GM18511 (cell line): ENCODE measurements at regions not wholly inside any gene's neighbourhood (a gene's known extent, or its start where the extent isn't known, plus 50 kb on each side); places are given as distances from the start of the nearest gene placed in this dataset.

Source experiments
- ATAC-seq: cut with Tn5 transposase; IDR thresholded peaks from one replicate; pipeline ENCODE4 v1.9.1; 2021; ENCODE audit warnings: mild to moderate bottlenecking, moderate library complexity; ENCODE audit not compliant: unreplicated experiment

DNA sequence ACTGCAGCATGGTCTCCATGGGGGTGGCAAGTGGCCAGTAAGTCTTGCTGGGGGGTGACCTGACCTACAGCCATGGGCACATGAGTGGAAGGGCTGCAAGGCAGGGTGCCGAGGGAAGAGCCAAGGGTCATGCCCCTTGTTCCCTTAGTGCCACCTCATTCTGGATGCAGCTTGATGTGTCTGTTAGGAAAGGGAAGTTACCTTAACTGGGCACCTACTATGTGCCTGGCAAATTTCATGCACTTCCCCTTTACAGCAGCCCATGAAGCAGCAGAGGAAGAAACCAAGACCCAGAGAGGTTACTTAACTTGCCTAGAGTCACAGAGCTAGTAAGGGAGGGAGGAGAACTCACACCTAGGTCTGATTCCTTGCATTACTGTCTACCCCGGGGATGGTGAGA is 174.0 kb downstream of the MRPL14 start:
- no peak for ATAC-seq

DNA sequence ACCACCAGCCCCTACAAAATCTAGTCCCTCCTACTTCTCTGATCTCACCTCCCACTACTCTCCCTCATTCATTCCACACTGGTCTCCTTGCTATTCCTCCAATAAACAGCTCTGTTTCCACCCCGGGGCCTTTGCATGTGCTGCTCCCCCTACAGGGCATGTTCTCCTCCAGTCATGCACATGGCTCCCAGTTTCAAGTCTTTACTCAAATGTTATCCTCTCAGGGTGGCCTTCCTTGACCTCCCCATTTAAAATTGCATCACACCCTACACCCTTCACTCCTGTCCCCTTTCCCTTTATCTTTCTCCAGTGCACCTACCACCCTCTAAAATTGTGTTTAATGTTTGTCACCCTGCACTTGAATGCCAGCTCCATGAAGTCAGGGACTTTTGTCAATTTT is 174.5 kb downstream of the MRPL14 start:
- ATAC-seq = no peak

DNA sequence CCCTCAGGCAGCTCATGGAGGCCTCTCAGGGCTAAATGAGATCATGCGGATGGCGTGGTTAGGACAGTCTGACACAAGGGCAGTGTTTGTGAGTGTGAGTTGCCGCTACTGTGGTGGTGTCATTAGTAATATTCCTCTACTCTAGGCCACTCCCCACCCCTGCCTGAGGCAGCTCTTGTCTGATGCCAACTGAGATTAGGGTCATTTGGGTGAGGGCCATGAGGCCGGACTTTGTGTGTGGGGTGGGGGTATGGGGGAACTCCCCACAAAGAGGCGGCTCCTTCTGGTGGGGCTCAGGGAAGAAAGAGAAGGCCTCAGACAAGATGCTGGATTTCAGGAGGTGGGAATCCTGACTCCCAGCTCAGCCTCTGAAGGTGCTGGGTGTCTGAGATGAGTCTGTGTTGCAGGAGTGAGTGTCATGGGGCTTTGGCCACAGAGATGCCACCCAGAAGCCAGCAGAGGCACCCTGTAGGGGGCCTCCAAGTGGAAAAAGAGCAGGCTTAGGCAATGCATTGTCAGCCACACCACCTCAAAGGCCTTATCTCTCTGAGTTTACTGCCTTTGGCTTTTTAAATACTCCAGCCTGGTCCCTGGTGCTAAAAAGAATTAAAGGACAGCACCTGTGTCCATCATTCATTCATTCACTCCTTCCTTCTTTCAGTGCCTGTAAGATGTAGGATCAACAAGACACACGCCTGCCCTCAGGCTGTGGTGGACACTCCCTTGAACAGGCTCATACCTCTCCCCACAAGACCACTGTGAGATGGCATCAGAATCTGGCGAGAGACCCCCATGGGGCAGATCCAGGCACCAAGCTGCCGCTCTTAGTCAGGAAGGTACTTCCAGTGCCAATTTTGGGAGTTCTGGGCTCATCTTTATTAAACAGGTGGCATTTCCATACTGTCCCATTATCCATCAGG is 175.2 kb downstream of the MRPL14 start:
- ATAC-seq = no peak

DNA sequence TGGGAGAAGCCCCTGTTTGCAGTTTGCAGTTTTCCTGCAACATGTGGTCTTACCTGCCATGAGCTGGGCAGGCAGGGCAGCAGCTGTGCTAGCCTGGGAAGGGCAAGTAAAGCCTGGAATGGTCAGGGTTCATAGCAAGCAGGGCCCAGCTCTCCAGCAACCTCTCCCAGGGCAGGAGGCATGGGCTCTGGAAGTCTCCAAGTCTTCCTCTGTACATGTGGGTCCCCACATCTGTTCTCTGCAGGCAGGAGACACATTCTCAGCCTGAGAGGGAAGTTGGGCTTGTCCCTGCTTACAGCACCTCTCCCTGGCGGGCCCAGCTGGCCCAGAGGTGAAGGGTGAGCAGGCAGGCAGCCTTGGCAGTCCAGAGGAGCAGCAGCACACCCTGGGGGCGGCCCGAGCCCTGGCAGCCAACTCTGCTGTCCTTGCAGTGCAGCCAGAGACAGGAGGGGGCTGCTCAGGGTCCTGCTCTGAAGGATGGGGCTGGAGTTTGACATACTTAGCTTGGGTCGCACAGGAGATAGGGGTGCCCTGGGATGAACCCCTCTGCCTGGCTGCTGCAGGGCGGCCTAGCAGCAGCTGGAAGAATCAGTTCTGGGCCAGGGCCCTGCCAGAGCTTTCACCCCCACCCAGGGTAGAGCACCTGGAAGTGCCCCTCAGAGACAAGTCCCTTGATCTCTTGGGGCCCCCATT is 176.0 kb downstream of the MRPL14 start:
- no peak for ATAC-seq

DNA sequence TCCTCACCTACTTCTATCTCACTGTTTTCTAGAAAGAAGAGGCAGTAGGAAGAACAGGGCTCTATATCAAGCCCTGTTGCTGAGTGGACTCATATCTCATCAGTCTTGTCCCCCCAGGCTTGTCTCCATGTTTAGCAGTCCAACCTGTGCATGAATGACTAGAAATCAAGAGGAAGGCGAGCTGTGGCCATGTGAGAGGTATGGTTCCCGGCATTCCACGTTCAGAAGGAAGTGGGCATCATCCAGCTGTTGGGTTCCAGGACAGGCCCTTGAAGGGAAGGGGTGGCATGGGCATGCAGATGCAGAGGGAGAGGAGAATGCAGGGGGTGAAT is 176.6 kb downstream of the MRPL14 start:
- no peak for ATAC-seq

DNA sequence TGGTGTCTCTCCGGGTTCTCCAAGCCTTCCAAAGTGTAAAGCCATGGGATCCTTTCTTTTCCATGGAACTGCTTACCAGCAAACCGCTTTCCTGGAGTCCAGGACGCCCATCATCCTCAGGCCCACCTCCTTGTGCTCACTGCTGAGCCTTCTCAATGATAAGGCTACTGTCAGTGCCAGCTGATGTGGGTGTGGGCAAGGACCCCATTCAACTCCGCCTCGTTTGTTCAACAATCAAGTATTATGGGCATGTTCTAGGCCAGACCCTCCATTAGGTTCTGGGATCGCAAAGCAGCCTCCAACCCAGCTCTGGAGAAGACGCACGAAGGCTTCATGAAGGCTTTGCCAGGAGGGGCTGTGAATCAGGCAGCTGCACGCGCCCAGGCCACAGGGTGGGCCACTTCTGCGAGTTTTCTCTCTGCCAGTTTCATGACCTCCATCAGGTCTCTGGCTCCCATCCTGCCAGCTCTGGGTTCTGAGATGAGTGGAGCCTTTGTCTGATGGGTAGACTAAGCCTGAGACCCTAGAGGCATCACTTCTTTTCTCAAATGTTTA is 177.1 kb downstream of the MRPL14 start:
- no peak for ATAC-seq

DNA sequence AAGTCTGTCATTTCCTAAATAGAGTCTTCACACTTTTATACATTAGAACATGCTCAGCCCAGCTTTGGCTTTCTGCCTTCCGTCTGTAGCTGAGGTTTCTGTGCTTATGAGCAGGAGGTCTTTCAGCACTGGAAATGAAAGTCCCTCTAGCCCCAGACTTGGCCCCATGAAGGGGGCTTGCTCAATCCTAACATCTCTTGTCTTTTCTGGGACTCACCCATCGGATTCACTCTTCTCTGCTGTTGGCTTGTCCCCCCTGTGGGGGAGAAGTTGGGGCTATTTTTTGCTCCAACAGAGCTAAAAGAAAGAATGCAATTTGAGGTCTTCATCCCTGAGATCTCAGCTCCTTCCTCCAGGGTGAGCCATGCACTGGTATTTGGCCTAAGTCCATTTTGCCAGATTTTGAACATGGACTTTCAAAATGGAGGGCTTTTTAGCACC is 177.7 kb downstream of the MRPL14 start:
- no peak for ATAC-seq

DNA sequence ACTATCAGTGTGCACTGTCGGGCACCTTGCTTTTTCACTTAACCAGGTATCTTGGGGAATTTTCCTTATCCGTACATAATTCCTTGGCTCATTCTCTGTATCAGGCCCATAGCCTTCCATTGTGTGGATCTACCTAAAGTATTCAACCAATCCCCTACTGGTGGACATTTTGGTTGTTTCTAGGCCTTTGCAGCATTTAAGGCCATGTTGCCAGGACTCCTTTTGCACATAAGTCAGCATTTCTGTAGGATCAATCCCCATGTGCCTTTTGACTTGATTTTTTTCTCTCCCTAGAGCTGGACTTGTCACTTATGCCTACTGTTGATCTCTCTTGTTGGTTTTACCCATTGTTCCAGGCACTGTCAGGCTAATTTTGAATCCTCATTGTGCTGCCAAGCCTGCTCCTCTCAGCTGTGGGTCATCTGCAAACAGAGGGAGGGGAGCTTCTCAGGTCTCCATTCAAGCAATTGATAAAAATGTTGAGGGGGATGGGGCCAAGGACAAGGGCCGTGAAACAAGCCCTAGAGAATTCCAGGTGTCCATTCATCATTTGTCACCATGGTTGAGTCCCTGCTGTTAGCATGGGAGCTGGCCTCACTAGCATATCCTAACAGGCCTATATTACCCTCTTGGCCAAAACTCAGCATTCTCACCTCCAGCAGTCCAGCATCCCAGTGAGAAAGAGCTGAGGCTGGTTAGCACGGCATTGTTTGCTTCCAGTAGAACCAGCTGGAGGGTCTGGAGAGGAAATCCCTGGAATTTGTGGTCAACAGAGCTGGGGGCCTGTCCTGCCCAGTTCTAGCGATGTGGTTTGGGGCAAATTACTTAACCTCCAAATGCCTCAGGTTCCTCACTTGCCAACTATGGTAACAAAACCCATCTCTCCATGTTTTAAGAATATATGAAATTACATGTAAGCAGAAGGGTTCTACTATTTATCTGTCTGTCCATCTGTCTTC is 178.4 kb downstream of the MRPL14 start:
- no peak for ATAC-seq

DNA sequence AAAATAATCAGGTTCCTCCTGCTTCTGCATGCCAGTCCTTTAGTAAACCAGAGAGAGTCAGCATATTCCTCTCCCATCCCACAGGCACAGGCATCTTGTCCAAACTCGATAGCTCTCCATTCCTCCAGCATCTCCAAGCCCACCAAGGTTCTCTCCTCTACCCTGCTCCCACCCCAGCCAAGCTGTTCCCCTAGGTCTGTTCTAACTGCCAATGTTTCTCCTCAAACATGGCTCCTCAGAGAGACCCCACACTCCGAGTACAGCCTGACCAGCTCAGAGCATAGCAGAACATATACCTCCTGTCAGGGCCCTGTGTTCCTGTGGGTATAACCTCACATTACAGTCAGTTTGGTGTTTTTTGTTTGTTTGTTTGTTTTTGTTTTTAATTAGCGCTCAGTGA is 177.8 kb downstream of the VEGFA start:
- ATAC-seq = no peak

DNA sequence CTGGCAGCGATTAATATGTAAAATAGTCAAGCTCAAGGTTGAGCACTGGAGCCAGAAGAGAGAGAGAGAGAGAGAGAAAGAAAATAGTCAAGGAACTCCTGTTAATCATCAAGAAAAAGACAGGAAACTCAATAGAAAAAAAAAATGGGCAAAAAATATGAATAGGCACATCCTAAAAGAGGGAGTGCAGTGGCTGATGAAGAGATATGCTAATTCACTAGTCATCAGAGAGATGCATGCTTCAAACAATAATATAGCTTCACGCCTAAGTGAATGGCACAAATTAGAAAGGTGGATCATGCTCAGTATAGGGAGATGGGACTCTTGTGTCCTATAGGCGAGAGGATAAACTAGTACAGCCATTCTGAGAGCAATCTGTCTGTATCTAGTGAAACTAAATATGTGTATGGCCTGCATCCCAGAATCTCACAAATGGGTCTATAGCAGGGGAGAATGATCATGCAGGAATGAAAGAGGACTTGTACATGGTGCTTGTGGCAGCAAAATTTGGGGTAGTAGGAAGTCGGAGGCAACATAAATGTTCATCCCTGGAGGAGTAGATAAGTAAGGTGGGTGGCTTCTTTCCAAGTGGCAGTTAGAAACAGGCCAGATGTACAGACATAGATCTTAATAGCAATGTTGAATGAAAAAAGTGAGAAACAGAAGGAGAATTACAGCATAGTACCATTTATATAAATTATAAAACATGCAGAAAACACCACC is 176.8 kb downstream of the VEGFA start:
- no peak for ATAC-seq

DNA sequence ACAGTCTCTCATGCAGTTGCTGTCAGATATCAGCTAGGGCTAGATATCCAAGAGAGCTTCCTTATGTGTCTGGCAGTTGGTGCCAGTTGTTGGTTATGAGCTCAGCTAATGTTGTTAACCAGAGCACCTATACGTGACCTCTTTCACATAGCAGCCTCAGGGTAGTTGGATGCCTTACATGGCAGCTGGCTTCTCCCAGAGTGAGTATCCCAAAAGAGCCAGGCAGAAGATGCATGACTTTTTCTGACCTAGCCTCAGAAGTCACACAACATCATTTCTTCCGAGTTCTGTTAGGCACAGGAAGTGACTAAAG is 175.7 kb downstream of the VEGFA start:
- no peak for ATAC-seq

DNA sequence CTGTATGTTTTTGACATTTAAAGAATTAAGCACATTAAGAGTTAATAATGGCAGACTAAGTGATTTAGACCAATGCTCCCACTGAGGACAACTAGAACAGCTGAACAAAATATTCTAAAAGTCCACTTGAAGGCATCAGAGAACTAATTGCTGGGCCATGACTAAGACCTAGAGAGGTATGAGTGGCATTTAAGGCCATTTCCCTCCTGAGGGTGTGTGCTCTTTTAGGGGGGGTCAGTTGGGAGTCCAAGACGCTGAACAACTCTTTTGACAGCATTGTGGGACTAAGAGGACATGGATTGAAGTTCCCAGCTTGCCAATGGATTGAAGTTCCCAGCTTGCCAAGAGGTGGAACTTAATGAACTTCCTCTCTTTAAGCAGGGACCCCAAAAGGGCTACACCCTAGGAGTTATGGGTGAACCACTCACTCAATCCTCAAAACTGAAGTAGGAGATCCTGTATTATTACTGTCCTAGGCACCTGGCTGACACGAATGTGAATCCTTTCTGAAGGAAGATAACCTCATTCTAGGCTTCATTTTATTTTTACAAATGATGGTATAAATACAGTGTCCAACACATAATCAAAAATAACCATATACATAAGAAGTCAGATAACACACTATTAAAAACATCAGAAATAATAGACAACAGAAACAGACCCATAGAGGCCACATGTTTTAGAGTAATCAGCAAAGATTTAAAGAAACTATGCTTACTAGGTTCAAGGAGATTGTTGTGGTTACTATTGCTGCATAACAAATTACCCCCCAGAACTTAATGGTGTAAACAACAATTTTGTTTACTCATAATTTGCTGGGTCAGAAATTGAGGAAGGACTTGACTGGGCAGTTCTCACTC is 175.1 kb downstream of the VEGFA start:
- ATAC-seq = no peak

DNA sequence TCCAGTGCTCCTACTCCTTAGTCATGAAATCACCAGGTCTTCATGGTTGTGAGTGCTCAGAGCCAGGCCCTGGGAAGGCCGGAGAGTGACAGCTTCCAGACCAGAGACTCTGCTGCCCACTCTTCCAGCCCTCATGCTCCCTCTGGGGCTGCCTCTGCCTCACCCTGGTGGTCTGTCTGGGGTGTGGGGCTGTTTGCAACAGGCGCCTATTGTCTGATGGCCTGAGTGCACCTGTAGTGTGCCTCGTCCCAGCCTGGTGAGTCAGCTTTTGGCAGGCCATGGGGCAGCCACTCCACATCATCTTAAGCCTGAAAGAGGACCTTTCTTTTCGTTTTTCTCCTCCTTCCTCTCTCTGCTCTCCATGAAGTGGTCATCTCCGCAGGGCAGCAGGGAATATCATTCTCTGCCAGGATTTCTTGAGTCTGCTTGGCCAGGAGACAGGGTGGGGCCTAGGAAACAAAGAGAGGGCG is 173.8 kb downstream of the VEGFA start:
- no peak for ATAC-seq

DNA sequence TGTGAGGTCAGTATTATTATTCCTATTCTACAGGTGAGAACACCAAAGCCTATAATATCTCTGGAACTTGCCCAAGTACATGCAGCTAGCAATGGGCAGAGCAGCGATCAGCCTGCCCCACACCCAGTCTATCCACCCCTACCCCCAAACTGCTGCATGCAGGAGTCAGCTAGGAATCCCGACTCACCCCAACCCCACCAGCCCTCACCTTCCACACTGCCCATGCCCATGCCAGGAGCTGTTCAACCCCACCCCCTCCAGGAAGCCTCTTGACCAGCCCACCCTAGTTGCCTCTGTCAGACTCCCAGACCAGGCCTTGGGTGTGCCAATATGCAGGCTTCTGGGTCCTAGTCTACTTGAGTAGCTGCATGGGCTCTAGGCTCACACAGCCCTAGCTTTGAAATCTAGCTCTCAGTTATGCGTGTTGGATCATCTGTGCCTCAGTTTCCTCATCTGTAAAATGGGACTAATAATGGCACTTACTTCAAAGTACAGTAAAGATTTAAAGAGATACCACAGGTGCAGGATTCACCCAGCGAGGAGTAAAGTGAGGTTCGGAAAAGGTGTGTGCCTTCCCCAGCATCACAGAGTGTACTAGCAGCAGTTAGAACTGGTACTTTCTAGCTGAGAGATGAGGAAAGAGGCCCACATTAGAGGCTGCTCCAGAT is 173.2 kb downstream of the VEGFA start:
- ATAC-seq = no peak

DNA sequence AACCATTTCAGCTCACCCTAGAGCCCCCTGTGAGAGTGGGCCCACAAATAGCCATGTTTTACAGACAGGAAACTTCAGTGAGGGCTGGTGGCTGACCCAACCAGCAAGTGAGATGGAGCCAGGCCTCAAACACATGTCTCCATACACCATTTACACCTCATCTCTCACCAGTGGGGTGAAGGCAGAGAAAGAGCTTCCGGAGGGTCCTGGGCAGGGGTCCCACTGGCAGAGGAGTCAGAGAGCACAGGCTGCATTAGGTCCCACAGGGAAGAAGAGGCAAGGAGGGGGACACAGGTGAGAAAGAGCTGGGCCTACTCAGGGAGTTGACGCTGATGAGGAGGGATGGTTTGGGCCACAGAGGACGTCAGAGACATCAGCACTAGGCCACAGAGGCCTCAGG is 172.6 kb downstream of the VEGFA start:
- ATAC-seq = no peak

DNA sequence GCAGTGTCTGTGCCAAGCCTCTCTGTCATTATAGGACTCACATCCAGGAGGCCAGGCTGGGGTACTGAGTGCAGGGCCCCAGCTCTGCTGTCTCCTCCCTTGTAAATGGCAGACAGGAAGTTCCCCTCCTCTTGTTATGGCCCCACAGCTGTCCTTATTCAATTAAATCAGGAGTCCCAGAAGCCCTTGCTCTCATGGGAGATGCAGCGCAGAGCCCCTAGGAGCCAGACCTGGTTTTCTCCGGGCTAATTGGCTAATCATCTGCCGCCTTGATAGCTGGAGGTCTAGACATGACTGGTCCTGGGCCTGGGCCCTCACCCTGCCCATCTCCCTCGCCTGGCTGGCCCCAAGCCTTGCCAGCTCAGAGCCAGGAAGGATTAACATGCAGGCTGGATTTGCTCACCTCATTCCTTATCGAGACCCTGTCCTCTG is 172.0 kb downstream of the VEGFA start:
- no peak for ATAC-seq

DNA sequence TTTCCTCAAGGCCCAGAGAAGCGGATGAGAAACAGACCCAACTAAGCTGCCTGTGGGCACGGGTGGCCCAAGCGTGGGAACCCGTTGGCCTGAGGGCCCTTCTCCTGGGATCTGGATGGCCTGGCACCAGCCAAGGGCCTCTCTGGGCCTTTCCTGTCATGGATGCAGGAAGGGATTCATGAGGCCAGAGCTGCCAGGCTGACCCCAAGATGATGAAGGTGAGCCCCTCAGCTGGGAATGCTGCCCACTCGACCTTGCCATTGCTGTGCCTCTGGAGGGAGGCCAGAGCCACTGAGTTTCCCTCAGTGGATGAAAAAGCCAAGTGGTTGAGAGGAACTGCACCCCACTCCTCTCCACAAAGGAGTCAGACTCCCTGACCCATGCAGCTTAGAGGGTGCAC is 171.2 kb downstream of the VEGFA start:
- no peak for ATAC-seq

DNA sequence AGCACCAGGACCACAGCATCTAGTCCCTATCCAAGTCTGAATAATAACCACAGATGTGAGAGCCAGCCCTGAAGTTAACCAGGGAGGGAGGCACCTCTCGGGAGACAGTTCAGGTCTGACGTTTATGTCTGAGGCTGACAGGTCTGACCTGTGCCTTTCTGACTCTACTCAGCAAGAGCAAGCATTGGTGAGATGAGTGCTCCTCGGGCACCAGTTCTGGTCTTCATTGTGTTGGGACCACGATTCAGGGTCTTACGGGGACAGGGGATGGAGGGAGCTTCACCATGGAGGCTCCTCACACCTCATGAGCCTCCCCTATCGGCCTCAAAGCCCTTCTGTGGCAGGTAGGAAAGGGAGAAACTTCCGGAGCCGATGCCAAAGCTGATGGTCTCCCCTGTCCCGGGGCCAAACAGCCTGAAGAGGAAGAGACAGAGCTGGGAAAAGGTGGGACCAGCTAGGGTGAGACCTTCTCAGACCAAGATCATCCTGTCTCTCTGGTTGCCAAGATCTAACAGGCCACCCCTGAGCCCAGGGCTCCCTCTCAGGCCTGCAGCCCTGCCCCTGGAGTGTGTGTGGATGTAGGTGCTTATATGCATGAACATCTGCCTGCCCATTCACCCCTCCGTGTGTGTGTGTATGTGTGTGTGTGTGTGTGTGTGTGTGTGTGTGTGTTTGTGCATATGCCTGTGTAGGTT is 170.5 kb downstream of the VEGFA start:
- no peak for ATAC-seq
